Activated CD8-positive, alpha-beta memory T cell treated with anti-CD3 and anti-CD28 coated beads, Interleukin-2, amount 50 U/mL, for 24 hours (primary cell): ENCODE measurements at regions not wholly inside any gene's neighbourhood (a gene's known extent, or its start where the extent isn't known, plus 50 kb on each side); places are given as distances from the start of the nearest gene placed in this dataset.

ENCODE experiments used
- DNase-seq: peaks from one replicate; pipeline ENCODE4 v3.0.0-alpha.2; 2020; ENCODE audit errors: extremely low read depth

DNA sequence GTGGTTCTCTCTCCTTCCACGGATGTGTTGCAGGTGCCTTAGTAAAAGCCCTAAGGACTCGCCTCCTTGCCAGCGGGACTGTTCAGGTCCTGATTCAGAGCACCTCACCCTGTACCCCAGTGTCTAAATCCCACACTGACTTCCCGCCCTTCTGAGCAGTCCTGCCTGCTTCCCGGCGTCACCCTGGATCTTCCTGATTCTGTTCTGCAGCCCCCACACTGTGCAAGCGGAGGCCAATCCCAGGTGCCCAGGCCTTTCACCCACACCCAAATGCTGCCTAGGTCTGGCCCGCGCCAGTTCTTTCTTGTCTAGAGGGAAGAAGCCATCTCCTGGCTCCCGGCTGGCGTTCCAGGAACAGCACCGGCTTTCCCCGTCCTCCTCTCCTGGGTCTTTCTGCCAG, 95.9 kb upstream of the GALNT2 start:
- DNase-seq = no peak

DNA sequence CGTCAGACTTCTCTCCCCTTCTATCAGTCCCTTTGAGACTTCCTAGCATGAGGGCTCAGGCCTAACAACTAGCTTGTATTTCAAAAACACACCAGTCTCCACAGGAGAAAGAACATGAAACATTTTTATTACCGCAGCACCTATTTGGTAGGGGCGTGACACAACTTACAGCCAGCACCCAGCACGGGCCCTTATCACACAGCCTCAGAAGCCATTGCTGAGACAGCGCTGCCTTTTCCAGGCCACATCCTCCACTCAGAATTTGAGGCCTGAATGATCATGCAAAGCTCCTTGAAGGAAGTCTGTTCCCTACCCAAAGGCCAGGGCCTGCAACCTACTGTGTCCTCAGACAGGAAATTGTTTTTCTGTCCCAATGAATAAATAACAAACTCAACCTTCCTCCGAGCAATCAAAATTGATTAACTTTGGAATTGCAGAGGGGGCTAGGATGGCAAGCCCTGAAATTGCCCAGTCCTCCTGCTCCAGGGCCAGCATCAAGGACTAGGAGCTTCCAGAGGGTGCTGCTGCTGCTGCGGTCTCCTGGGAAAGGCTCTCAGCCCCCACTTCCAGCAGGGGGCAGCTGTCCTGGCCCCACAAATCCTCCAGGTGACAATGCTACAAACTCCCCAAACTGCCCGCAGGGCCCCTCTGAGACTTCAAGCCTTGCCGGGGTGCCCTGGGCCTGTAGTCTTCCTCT, 94.3 kb upstream of the GALNT2 start:
- no peak for DNase-seq

DNA sequence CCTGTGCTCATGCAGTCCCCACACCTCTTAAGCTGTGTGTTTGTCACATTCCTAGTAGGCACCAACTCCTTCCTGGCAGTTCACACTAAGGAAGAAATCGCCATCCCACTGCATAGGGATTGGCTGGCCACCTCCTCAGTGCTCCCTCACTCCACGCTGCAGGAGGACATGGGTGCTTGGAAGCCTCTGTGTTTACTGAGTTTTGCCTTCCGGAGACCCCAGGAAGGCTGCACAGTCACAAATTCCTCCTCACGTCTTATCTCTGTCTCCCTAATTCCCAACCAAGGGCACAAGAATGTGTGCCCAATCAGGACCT, 93.8 kb upstream of the GALNT2 start:
- DNase-seq = no peak

DNA sequence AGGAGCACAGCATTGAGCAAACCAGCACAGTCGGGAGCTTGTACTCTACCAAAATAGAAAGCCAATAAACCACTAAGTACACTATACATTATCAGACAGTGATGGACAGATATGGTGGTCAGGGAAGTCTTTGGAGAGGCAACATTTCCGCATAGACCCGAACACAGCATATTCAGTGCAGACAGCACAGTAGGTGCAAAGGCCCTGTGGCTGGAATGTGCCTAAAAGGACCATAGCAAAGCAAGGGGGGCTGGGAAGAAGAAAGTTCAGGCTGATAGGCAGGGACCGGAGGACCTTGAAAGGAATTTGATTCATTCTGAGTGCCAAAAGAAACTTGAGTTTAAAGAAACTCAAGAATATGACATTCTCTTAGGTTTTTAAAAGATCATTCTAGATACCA, 92.0 kb upstream of the GALNT2 start:
- no peak for DNase-seq

DNA sequence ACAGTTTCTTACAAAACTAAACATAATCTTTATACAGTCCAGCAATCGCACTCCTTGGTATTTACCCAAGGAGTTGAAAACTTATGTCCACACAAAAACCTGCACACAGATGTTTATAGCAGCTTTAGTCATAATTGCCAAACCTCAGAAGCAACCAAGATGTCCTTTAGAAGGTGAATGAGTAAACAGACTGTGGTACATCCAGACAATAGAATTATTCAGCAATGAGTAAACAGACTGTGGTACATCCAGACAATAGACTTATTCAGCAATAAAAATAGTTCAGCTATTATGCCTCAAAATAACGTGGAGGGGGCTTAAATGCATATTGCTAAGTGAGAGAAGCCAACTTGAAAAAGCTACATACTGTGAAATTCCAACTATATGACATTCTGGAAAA, 87.0 kb upstream of the GALNT2 start:
- DNase-seq = no peak

DNA sequence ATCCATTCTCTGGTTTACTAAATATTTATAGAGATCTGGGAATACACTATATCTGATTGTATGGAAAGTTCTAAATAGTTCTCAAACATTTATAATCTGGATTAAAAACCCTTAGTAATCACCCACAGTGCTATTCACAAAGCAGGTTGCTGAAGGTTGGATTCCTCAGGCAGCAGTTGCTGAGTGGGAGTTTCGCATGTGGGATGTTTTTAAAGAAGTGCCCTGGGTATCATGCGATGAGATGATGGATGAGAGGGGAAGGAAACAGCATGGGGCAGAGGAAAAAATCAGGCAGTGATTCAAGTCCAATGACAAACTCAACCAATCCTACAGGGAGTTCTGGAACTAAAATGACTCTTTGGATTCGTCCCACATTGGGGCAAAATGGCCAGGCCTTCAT, 85.3 kb upstream of the GALNT2 start:
- no peak for DNase-seq

DNA sequence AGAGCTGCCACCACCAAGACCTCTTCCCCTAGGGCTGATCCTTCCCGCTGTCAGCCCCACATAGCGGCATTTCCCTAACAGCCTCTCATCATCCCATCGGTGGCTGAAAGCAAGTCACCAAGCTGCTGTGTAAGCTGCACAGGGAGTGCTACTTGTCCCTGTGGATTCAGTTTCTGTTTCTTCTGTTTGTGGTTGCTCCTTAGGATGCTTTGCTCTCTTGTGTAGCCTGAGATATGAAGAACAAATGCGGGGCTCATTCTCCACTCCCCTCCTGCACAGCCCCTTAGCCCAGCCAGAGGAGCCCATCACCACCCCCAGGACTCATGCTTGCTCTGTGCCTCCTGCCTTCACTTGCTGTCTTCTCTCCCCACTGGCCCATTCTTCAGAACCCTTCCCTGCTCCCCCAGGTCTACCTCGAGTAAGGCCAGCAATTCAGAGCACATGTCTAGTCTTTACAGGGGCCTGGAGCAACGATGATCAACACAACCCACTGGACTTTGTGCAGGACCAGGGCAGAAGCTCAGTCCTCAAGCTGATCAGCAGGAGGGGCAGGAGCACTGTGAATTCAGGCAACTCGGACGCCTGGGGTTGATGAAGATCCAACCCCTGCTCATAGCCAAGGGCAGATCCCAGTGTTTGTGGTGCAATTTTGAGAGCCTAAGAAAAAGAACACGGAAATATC, 82.6 kb upstream of the GALNT2 start:
- no peak for DNase-seq

DNA sequence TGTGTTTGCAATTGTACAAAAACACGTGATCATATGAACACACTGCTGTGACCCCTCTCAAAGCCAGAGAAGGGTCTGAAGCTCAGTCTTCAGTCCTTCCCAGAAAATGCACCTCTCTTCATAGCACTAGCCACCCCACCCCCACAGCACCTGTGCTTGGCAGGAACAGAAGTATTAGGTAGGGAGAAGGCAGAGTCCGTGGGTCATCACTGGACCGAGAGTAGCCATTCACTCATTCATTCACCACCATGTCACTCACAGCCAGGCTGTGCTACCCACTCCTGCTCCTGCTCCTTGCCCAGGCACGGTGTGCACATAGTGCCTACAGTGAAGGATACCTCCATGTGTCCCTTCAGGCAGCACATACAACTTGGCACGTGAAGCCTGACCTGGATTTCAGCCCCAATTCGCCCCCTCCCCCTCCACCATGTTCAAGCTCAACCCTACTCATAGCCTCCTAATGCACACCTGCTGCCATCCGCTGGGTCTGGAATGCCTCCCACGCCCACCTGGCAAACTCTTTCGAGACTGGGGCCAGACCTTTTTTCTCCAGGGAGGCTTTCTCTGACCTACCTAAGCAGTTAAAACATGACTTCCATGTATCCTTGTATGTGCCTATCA, 81.9 kb upstream of the GALNT2 start:
- no peak for DNase-seq

DNA sequence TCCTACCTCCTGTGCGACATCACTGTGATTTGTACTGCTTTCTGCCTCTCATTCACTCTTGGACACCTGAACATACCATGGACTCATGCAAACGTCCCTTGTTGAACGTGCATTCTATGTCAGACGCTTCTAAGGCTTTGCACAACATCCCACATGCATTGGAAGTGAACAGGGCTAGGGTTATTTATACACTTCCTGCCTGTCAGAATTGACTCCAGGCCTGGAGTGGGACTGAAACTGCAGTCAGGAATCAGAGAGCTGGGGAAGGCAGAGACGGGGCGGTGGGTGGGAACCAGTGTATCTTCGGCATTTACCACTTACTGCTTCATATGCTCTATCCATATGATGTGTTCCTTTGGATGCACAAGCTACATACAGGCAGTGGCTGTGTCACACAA, 81.4 kb upstream of the GALNT2 start:
- no peak for DNase-seq

DNA sequence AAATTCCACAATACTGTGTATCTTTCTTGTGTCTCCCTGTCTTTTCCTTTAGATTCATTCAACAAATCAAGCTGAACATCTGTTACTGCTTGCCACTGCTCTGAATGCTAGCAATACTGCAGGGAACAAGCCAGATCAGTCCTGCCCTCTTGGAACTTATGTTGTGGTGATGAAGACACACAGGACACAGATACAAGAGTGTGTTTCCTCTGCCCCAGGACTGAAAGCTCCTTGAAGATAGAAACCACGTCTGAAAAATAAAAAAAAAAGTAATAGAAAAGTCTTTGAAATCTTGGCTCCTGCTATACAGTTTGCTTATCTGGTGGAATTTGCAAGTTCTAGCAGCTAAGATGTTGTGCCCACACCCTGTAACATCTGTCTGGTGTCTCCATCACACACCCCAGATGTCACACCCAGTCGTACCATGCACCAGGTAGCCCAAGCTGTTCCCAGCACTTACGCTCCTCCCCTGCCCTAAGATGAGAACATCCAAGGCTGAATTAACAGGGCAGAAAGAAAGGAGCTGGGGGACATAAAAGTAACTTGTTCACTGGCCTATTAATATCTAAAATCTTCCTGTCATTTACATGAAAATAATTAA, 80.2 kb upstream of the GALNT2 start:
- DNase-seq = no peak

DNA sequence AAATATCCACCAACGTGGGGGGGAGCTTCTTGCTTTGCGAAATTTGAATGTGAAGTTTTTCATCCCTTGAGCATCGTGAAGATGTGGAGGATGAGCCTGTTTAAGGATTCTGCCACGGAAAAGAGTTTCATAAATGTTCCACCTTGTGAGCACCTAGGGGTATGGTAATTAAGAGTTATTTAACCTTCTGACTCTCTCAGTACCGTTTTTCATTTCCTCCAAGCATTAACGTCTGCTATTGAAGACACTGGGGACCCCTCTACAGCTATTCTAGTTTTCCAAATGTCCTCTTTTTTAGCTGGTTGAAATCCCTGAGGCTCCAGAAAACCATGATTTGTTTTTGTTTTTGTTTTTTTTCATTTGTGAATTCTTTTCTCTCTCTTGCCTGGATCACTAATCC, 79.1 kb upstream of the GALNT2 start:
- no peak for DNase-seq

DNA sequence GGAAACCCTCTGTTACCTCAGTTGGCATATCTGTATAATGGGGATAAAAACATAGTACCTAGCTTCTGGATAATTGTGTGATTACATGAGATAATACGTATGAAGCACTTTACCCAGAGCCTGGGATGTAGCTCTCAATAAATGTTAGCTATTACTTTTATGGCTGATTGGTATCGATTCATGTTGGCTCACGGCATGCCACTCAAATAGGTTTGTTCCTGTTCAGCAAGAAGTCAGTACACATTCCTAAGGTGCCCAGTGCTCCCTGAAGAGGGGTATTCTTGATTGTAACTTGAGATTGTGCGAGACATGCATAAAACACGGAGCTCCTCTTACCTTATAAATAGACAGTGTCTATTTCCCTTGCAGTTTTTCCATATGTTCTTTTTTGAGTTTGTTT, 78.5 kb upstream of the GALNT2 start:
- DNase-seq = no peak

DNA sequence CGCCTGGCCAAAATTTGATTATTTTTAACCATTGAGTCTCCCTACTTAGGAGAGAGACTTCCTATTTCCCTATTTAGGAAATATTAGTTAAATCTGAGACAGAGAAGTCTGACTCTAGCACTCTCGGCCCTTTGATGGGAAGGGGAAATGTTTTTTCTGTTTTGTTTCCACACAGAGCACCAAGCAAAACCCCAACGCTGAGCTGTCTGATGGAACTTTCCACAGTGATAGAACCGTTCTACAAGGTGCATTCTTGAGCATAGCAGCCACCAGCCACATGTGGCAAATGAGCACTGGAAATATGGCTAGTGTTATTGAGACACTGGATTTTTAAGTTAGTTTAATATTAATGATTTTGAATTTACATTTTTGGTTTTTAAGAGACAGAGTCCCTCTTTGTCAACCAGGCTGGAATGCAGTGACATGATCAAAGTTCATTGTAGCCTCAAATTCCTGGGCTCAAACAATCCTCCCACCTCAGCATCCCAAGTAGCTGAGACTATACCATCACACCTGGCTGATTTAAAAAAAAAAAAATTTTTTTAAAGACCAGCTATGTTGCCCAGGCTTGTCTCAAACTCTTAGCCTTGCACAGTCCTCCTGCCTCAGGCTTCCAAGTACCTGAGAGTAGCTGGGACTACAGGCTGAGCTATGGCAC, 77.3 kb upstream of the GALNT2 start:
- no peak for DNase-seq

DNA sequence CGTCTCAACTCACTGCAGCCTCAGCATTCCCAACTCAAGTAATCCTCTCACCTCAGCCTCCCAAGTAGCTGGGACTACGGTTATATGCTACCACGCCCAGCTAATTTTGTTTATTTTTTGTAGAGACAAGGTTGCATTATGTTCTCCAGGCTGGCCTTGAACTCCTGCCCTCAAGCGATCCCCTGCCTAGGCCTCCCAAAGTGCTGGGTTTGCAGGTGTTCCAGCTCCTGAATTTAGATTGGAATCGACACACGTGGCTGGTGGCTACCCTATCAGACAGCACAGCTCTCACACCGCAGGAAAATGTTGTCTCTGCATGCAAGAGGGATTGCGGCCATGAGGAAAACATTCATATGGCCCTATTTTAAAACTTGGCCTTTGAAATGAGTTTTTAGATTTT, 76.7 kb upstream of the GALNT2 start:
- no peak for DNase-seq

DNA sequence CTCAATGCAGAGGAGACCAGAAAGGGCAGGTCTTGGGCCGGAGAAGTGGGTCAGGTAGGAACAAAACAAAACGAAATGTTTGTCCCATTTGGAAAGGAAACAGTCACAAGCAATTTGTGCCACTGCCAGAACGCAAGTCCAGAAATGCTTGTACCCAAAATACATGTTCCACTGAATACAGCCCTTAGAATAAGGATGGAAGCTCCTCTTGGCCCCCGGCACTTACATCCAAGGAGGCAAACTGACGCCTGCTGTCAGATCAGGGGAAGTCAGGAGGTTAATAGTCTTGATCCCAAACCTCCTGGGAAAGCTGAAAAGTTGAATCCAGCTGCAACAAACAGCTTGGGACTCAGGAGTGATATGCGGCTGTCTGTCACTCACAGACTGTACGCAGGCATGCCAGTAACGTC, 75.9 kb upstream of the GALNT2 start:
- no peak for DNase-seq

DNA sequence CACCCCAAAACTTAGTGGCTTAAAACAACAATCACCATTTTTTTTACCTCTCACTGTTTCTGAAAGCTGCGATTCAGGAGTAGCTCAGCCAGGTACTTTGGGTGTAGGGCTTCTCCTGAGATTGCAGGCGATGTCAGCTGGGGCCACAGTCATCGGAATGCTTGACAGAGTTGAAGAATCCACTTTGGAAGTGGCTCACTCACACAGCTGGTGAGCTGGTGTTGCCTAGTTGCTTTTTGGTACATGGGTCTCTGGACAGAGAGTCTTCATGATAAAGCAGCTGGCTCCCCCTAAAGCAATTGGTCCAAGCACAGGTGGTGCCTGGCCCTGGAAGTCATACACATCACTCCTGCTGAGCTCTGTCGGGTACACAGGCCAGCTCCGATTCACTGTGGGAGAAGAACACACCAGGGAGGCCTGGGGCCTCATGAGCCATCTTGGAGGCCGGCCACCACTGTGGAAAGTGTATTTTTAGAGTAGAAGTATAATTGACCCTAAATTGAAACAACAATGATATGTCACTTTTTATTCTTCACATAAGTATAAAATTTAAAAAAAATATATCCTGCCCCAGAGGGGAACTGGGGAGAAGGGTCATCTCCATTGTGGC, 75.2 kb upstream of the GALNT2 start:
- DNase-seq = no peak

DNA sequence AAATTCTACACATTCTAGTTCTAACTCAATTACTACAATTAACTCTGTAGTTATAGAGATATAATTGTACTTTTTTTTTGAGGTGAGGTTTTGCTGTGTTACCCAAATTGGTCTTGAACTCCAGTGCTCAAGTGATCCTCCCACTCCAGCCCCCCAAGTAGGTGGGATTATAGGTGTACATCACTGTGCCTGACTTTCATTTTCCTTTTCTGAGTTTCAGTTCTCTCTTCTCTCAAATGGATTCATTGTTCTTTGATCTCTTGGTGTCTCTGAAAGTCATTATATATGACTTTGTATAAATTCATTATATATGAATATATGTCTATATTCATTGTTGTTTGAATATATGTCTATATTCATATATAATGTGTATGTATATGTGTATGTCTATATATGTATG, 74.0 kb upstream of the GALNT2 start:
- DNase-seq = no peak

DNA sequence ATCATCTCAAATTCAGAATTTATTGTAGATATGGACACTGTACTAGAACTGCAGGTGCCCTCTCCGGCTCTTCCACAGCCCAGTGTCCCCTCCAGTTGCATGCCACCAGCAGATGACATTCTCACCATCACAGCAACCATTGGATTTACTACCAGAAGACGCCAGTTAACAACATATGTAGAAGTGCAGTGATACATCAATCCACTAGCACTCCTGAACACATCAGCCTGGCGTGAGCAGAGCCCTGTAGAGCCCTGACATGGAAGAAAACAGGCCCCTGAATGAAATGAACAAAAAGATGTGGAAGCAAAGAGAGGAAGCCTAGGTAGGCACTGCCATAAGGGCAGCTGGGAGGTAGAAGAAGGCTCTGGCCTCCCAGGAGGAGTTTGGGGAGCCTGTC, 73.1 kb upstream of the GALNT2 start:
- no peak for DNase-seq

DNA sequence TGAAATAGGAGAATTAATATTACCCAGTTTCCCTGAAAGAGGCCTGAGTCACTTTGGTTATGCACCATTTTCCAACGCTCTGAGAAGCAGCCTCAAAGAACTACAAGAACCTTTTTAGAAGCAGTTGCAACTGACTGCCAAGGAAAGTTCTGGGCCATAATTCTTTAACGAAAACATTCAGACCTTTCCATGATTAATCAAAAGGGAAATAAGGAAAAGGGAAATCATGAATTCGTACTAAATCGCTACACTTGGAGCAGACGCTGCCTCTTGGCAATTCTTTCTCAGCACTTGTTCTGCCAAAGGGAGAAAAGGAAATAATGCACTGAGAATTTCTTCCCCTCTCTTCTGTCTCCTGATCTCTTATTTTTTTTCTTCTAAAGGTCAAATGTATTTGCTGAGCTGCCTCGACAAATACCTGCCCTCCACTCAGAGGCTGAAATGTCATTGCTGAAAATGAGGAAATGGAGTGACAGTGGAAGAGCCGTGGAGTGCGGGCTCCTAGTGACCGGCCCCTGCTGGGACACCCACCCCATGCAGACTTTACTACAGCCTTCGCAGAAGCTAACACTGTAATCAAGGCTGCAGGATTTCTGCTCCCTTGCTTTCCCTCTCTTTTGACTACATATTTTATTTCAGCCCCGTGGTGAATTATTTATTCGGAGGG, 67.9 kb upstream of the GALNT2 start:
- no peak for DNase-seq

DNA sequence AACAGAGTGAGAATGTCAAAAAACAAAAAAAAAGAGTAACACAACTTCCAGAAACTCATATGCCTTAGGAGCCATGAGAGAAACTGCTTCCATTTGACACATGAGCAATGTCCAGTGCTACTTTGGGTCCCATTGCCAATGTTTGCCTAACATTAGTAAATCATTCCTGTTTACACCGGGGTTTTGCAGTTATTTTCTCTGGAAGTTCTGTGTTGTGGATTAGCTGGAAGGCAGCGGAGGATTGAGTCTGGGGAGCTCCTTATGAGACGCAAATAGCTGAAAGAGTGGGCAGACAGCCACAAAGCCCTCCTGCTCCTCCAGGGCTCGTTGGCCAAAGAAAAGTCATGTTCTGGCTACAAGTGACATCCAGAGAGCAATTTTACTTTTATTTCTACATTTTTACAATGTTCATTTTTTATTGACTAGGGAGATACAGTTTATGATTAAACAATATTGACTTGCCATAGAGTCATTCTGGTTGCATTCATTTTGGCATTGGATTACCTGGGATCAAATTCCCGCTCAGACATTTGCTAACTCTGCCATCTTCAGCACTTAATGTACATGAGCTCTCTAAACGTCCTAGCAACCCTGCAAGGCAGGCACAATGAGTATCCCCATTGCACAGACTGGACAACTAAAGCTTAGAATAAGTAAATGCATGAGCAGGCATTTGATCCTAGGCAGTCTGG, 66.4 kb upstream of the GALNT2 start:
- no peak for DNase-seq

DNA sequence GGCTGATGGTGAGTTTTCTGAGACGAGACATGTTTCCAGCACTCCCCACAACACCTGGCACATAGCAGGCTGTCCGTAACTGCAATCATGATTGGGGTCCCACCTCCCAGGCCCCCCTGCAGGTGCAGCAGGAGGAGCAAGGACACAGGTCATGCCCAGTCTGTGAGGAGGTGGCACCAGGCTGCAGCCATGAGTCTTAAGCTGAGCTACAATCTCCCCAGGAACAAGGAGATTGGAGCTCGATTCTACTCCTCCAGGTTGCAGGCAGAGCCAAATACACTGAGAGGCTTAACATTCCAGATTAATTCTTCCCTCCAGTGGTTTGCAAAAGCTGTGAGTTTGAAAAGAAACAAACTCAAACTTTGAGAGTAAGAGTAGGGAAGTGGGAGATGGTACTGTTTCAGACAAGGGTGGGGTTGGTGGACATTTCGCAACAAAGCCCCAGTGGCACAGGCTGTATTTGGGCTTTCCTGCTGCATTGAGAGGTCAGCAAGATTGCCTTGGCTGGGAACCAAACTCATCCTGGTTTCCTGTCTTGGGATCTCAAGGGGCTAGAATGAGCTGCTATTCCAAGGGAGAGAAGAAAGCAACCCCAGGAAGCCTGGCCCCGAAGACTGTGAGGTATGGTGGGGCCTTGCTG, 64.8 kb upstream of the GALNT2 start:
- no peak for DNase-seq
